ENCODE measurements at regions not wholly inside any gene's neighbourhood (a gene's known extent, or its start where the extent isn't known, plus 50 kb on each side); places are given as distances from the start of the nearest gene placed in this dataset.
A peak's percentile ranks its signal among the peaks of the same experiment; 100 is the strongest.

DNA sequence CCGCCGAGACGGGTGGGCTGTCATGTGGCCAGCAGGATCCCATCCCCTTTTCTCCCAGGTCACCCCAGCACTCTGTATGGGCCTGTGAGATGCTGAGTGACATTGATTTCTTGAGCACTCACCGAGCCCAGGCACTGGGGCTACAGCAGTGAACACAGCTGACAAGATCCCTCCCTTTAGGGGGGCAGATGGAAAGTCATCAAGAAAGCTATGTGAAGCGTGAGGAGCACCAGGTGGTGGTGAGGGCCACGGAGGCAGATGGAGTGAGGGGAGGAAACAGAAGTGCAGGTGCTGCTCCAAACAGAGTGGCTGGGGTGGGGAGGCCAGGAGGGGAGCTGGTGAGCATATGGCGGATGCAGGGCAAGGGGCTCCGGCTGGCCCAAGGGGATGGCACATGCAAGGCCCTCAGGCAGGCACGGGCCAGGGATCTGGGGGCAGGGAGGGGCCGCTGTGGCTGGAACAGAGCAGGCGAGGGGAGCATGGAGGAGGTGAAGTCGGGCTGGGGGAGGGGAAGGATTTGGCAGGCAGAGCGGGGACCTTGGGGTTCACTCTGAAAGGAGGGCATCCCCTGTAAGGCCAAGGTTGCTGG, 184.0 kb downstream of the BMP7 start:
- ATAC-seq (replicated peaks in 6 of 8) = no peak
- no peaks in the 10 kb centered on the region for H3K4me1 ChIP-seq (replicated peaks in 1 of 2)
- in situ Hi-C loops (cut with MboI; ENCODE audit: low pct_unique_long_range_greater_than_20kb in 2 of 9, low sequenced_read_pairs in 9 of 9, unreplicated experiment in 9 of 9) = loop anchor here in 7 of 9 experiments (10.0 to 25.0 kb wide), 3 partner anchors 252 to 262 kb away; partner anchors contain the start of gene SPO11 (in 2 of the 7)
- H3K4me3 ChIP-seq = no peak overlapping the region
- WGBS, 10 experiments = 81% methylated on average over 3 of the region's 13 CpGs; no CpG with 5 or more reads in 9 of the 10 experiments
- H3K27ac ChIP-seq = no peak overlapping the region

DNA sequence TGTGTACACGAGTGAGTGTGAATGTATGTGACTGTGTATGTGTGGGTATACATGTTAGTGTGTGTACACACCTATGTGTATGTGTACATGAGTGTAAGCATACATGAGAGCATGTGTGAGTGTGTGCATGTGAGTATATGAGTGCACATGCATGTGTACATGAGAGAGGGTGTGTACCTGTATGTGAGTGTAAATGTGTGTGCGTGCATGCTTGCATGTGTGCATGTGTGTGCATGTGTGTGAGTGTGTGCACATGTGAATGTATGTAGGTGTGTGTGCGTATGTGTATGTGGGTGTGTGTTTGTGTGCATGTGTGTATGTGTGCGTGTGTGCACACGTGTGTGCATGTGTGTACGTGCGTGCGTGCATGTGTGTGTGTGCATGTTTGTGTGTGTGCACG, 183.4 kb downstream of the BMP7 start:
- in situ Hi-C loops (cut with MboI; ENCODE audit: low pct_unique_long_range_greater_than_20kb in 2 of 9, low sequenced_read_pairs in 9 of 9, unreplicated experiment in 9 of 9) = loop anchor here in 7 of 9 experiments (10.0 to 25.0 kb wide), 3 partner anchors 252 to 262 kb away; partner anchors contain the start of gene SPO11 (in 2 of the 7)
- no peak overlapping the region for H3K27ac ChIP-seq
- WGBS, 10 experiments = 44 to 100% (median 84%) methylated on average over 1 to 6 of the region's 9 CpGs; no CpG with 5 or more reads in 1 of the 10 experiments
- ATAC-seq (replicated peaks in 6 of 8) = no peak
- H3K4me1 ChIP-seq (replicated peaks in 1 of 2) = no peaks in the 10 kb centered on the region
- no peak overlapping the region for H3K4me3 ChIP-seq

- in situ Hi-C loops (cut with MboI; ENCODE audit: low pct_unique_long_range_greater_than_20kb in 2 of 9, low sequenced_read_pairs in 9 of 9, unreplicated experiment in 9 of 9) = loop anchor here in 8 of 9 experiments (5.0 to 25.0 kb wide), 4 partner anchors 249 to 259 kb away; partner anchors contain the start of gene SPO11 (in 2 of the 8)
- no peak overlapping the region for H3K27ac ChIP-seq
- WGBS, 10 experiments = 50 to 100% (median 90%) methylated on average over 1 to 3 of the region's 8 CpGs; no CpG with 5 or more reads in 6 of the 10 experiments
- ATAC-seq (replicated peaks in 6 of 8) = no peak
- H3K4me1 ChIP-seq (replicated peaks in 1 of 2) = no peaks in the 10 kb centered on the region
- no peak overlapping the region for H3K4me3 ChIP-seq
Observed at GRCh38 chr20:57086066-57086465, 180.4 kb downstream of the BMP7 start.

GRCh38 chr20:57087102-57087501, 179.3 kb downstream of the BMP7 start:
- Histone ChIP-seq H3K27ac (no peak overlapping the region), H3K4me1 (replicated peaks in 1 of 2) (no peaks in the 10 kb centered on the region), H3K4me3 (no peak overlapping the region)
- no peak for ATAC-seq (replicated peaks in 6 of 8)
- in situ Hi-C loops (cut with MboI; ENCODE audit: low pct_unique_long_range_greater_than_20kb in 2 of 9, low sequenced_read_pairs in 9 of 9, unreplicated experiment in 9 of 9) = loop anchor here in 8 of 9 experiments (5.0 to 25.0 kb wide), 4 partner anchors 248 to 258 kb away; partner anchors contain the start of gene SPO11 (in 2 of the 8)
- 63 to 100% (median 82%) methylated on average over 1 to 10 of the region's 16 CpGs; no CpG with 5 or more reads in 6 of the 10 experiments for WGBS, 10 experiments

DNA sequence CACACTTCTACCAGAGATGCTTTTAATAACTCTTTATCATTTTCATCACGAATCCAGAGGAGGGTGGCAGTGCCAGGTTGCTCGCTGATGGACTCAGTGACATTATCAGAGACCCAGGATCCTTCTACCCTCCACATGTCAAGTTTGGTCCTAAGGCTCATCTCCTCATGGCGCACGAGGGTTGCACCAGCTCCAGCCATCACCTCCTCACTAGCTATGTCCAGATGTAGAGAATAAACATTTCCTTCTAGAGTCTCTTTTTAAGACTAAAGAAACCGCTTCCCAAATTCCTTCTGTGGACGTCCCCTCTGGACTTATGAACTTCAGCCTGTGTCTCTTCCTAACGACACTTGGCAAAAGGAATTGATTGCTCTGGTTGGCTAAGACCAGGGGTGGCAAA, 178.7 kb downstream of the BMP7 start:
- H3K4me3 ChIP-seq = no peak overlapping the region
- H3K4me1 ChIP-seq (replicated peaks in 1 of 2) = peaks cover 5% of the 10 kb centered on the region in 2 donors
- WGBS, 10 experiments = 50 to 96% (median 69%) methylated on average over 1 to 7 of the region's 7 CpGs; no CpG with 5 or more reads in 3 of the 10 experiments
- no peak for ATAC-seq (replicated peaks in 6 of 8)
- no peak overlapping the region for H3K27ac ChIP-seq
- in situ Hi-C loops (cut with MboI; ENCODE audit: low pct_unique_long_range_greater_than_20kb in 2 of 9, low sequenced_read_pairs in 9 of 9, unreplicated experiment in 9 of 9) = loop anchor here in 8 of 9 experiments (5.0 to 25.0 kb wide), 4 partner anchors 247 to 257 kb away; partner anchors contain the start of gene SPO11 (in 2 of the 8)

- Histone ChIP-seq H3K27ac (no peak overlapping the region), H3K4me1 (replicated peaks in 1 of 2) (peaks cover 7 to 8% of the 10 kb centered on the region in 2 donors), H3K4me3 (no peak overlapping the region)
- in situ Hi-C loops (cut with MboI; ENCODE audit: low pct_unique_long_range_greater_than_20kb in 2 of 9, low sequenced_read_pairs in 9 of 9, unreplicated experiment in 9 of 9) = loop anchor here in 8 of 9 experiments (5.0 to 25.0 kb wide), 4 partner anchors 246 to 256 kb away; partner anchors contain the start of gene SPO11 (in 2 of the 8)
- WGBS, 10 experiments = 0 to 100% (median 30%) methylated on average over 1 to 6 of the region's 6 CpGs; no CpG with 5 or more reads in 1 of the 10 experiments
- no peak for ATAC-seq (replicated peaks in 6 of 8)
Observed at GRCh38 chr20:57088436-57088835, 178.0 kb downstream of the BMP7 start.

- Histone ChIP-seq H3K4me3 (no peak overlapping the region), H3K27ac (no peak overlapping the region), H3K4me1 (replicated peaks in 1 of 2) (peaks cover 7 to 8% of the 10 kb centered on the region in 2 donors)
- peak; percentile 80 to 95 (median 84) for ATAC-seq (replicated peaks in 6 of 8)
- in situ Hi-C loops (cut with MboI; ENCODE audit: low pct_unique_long_range_greater_than_20kb in 2 of 9, low sequenced_read_pairs in 9 of 9, unreplicated experiment in 9 of 9) = loop anchor here (5.0 to 25.0 kb wide), 4 partner anchors 245 to 255 kb away; partner anchors contain the start of gene SPO11 (in 2 of the 9)
- WGBS, 10 experiments = 25 to 83% (median 50%) methylated on average over 2 to 12 of the region's 12 CpGs; no CpG with 5 or more reads in 7 of the 10 experiments
Observed at GRCh38 chr20:57089699-57090144, 176.7 kb downstream of the BMP7 start.

GRCh38 chr20:57090590-57091560, 175.6 kb downstream of the BMP7 start:
- H3K4me3 ChIP-seq = no peak overlapping the region
- peaks cover 7 to 8% of the 10 kb centered on the region in 2 donors for H3K4me1 ChIP-seq (replicated peaks in 1 of 2)
- no peak overlapping the region for H3K27ac ChIP-seq
- 50 to 100% (median 83%) methylated on average over 1 to 5 of the region's 25 CpGs; no CpG with 5 or more reads in 3 of the 10 experiments for WGBS, 10 experiments
- ATAC-seq (replicated peaks in 6 of 8) = no peak
- in situ Hi-C loops (cut with MboI; ENCODE audit: low pct_unique_long_range_greater_than_20kb in 2 of 9, low sequenced_read_pairs in 9 of 9, unreplicated experiment in 9 of 9) = loop anchor here in 3 of 9 experiments (10.0 to 25.0 kb wide), 2 partner anchors 246 to 254 kb away; partner anchors contain the start of gene SPO11 (in 2 of the 3)

DNA sequence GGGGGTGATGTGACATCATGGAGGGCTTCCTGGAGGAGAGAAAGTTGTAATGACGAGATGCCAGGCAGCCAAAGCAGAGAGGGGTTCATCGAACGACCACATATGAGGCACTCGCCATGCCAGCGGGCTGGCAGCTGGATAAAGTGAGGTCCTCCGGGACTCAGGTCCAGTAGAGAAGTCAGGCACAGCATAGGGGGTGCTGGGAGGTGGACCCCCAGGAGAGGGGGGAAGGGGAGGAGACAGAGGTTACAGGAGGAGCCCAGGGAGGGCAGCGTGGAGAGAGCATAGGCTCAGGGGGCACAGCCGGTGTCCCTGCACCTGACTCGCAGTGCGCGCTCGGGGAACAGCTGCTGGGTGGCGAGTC, 174.7 kb downstream of the BMP7 start:
- 0 to 93% (median 81%) methylated on average over 1 to 6 of the region's 13 CpGs; no CpG with 5 or more reads in 6 of the 10 experiments for WGBS, 10 experiments
- in situ Hi-C loops (cut with MboI; ENCODE audit: low pct_unique_long_range_greater_than_20kb in 2 of 9, low sequenced_read_pairs in 9 of 9, unreplicated experiment in 9 of 9) = loop anchor here in 3 of 9 experiments (10.0 to 25.0 kb wide), 2 partner anchors 246 to 253 kb away; partner anchors contain the start of gene SPO11 (in 2 of the 3)
- Histone ChIP-seq H3K4me1 (replicated peaks in 1 of 2) (peaks cover 7 to 8% of the 10 kb centered on the region in 2 donors), H3K4me3 (no peak overlapping the region), H3K27ac (no peak overlapping the region)
- ATAC-seq (replicated peaks in 6 of 8) = peak in 1 of 8 experiments; percentile 23

GRCh38 chr20:57092112-57092899, 174.1 kb downstream of the BMP7 start:
- in situ Hi-C loops (cut with MboI; ENCODE audit: low pct_unique_long_range_greater_than_20kb in 2 of 9, low sequenced_read_pairs in 9 of 9, unreplicated experiment in 9 of 9) = loop anchor here in 3 of 9 experiments (10.0 to 25.0 kb wide), 2 partner anchors 245 to 252 kb away; partner anchors contain the start of gene SPO11 (in 2 of the 3)
- no peak overlapping the region for H3K4me3 ChIP-seq
- no peak overlapping the region for H3K27ac ChIP-seq
- 6 to 80% (median 30%) methylated on average over 1 to 22 of the region's 34 CpGs; no CpG with 5 or more reads in 4 of the 10 experiments for WGBS, 10 experiments
- ATAC-seq (replicated peaks in 6 of 8) = peak; percentile 73 to 86 (median 80)
- peaks cover 7 to 8% of the 10 kb centered on the region in 2 donors for H3K4me1 ChIP-seq (replicated peaks in 1 of 2)

GRCh38 chr20:57092900-57093530, 173.4 kb downstream of the BMP7 start:
- H3K4me3 ChIP-seq = no peak overlapping the region
- peaks cover 7 to 8% of the 10 kb centered on the region in 2 donors for H3K4me1 ChIP-seq (replicated peaks in 1 of 2)
- in situ Hi-C loops (cut with MboI; ENCODE audit: low pct_unique_long_range_greater_than_20kb in 2 of 9, low sequenced_read_pairs in 9 of 9, unreplicated experiment in 9 of 9) = loop anchor here in 3 of 9 experiments (10.0 to 25.0 kb wide), 2 partner anchors 244 to 252 kb away; partner anchors contain the start of gene SPO11 (in 2 of the 3)
- 0 to 100% (median 91%) methylated on average over 1 to 7 of the region's 23 CpGs; no CpG with 5 or more reads in 7 of the 10 experiments for WGBS, 10 experiments
- ATAC-seq (replicated peaks in 6 of 8) = no peak
- H3K27ac ChIP-seq = no peak overlapping the region
